B cell (primary cell): ENCODE measurements at regions not wholly inside any gene's neighbourhood (a gene's known extent, or its start where the extent isn't known, plus 50 kb on each side); places are given as distances from the start of the nearest gene placed in this dataset.

Experiments used
- CTCF ChIP-seq: fragments of 200-600 bp; IDR thresholded peaks from one replicate; pipeline ENCODE4 v1.8.0; 2022; ENCODE audit warnings: antibody characterized with exemption, mild to moderate bottlenecking
- EZH2 ChIP-seq: IDR thresholded peaks from 2 replicates; pipeline ENCODE4 v1.6.1; 2012; ENCODE audit warnings: borderline replicate concordance, low read depth, mild to moderate bottlenecking, moderate library complexity, low read length; ENCODE audit not compliant: insufficient read depth, poor library complexity, severe bottlenecking

DNA sequence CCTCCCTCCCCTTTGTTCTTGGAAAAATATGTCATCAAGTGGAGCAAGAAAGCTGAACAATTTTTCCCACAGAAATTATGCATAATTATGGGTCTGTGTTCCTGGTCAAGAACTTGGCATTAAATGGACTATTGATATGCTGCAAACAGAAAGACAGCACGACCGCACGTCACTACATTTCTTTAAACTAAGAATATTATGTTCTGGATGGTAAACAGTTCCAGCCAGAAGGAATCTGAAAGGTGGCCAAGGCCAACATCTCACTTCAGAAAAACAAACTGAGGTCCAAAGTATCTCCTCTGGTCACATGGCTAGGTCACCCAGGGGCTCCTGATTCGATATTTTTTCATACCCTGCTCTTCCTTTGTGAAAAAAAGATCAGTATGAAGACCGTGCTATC lies 173.3 kb upstream of the GAS1 start:
- no peak for TF ChIP-seq CTCF
- no peak for TF ChIP-seq EZH2
